ENCODE measurements at regions not wholly inside any gene's neighbourhood (a gene's known extent, or its start where the extent isn't known, plus 50 kb on each side); places are given as distances from the start of the nearest gene placed in this dataset.
"Not testable (repeated sequence)": the region's sequence is repeated elsewhere in the genome, so short reads cannot be mapped to it uniquely, and the experiment has no call there.

GRCh38 chr2:56519806-56520205, 336.0 kb downstream of the CCDC85A start:
- no peak for DNase-seq

- no peak for DNase-seq
Observed at GRCh38 chr2:56522605-56523089, 338.9 kb downstream of the CCDC85A start.

- DNase-seq, result no peak
Observed at GRCh38 chr2:56523816-56524215, 340.0 kb downstream of the CCDC85A start.

GRCh38 chr2:56531668-56532420, 348.1 kb downstream of the CCDC85A start:
- DNase-seq, result no peak

- DNase-seq, result no peak
Observed at GRCh38 chr2:56534321-56534720, 350.5 kb downstream of the CCDC85A start.

- no peak for DNase-seq
Observed at GRCh38 chr2:56537756-56538155, 354.0 kb downstream of the CCDC85A start.

GRCh38 chr2:56539618-56540017, 355.8 kb downstream of the CCDC85A start:
- no peak for DNase-seq

GRCh38 chr2:56540467-56540866, 356.7 kb downstream of the CCDC85A start:
- DNase-seq, result no peak

GRCh38 chr2:56540916-56541315, 357.1 kb downstream of the CCDC85A start:
- no peak for DNase-seq

GRCh38 chr2:56542213-56542612, 358.4 kb downstream of the CCDC85A start:
- no peak for DNase-seq

- no peak for DNase-seq
Observed at GRCh38 chr2:56565143-56565542, 381.4 kb downstream of the CCDC85A start.

GRCh38 chr2:56571074-56571473, 387.3 kb downstream of the CCDC85A start:
- no peak for DNase-seq

GRCh38 chr2:56576001-56576400, 392.2 kb downstream of the CCDC85A start:
- no peak for DNase-seq

GRCh38 chr2:56580242-56580641, 396.5 kb downstream of the CCDC85A start:
- no peak for DNase-seq

- DNase-seq, result no peak
Observed at GRCh38 chr2:56582570-56582969, 398.8 kb downstream of the CCDC85A start.

- no peak for DNase-seq
Observed at GRCh38 chr2:56583796-56584315, 400.1 kb downstream of the CCDC85A start.

- DNase-seq, result no peak
Observed at GRCh38 chr2:56587456-56587855, 403.7 kb downstream of the CCDC85A start.

GRCh38 chr2:56589194-56589593, 405.4 kb downstream of the CCDC85A start:
- no peak for DNase-seq

GRCh38 chr2:56589835-56590234, 406.0 kb downstream of the CCDC85A start:
- no peak for DNase-seq

- DNase-seq, result no peak
Observed at GRCh38 chr2:56590611-56591010, 406.8 kb downstream of the CCDC85A start.

- DNase-seq, result not testable (repeated sequence)
Observed at GRCh38 chr2:56606086-56606485, 422.3 kb downstream of the CCDC85A start.

- no peak for DNase-seq
Observed at GRCh38 chr2:56613254-56613653, 429.5 kb downstream of the CCDC85A start.

GRCh38 chr2:56613920-56614319, 430.1 kb downstream of the CCDC85A start:
- DNase-seq, result no peak

- DNase-seq, result no peak
Observed at GRCh38 chr2:56615760-56616159, 432.0 kb downstream of the CCDC85A start.

GRCh38 chr2:56624181-56624580, 440.4 kb downstream of the CCDC85A start:
- no peak for DNase-seq
